ENCODE measurements at regions not wholly inside any gene's neighbourhood (a gene's known extent, or its start where the extent isn't known, plus 50 kb on each side); places are given as distances from the start of the nearest gene placed in this dataset.

DNA sequence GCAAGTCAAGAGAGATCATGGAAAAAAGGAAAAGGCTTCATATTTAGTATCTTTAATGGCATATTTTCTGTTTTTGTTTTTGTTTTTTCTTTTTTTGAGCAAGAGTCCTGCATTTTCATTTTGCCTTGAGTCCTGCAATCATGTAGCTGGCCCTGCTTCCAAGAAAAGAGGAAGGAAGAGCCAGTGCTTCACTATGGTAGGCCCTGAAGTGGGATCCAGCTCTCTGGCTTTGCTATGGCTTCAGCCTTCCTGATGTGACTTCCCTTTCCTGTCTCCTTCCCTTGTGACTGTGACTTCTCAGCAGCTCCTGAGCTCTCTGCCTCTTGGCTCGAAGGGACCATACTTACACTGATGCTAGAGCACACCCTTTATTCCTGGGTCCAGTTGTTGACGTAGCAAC lies 512.3 kb downstream of the INHBA start:
- TF ChIP-seq CTCF (IDR thresholded peaks at IDR 0.05 in 8 of 11, conservative IDR thresholded peaks at IDR 0.05 in 3 of 11) = no peak
- no peak for TF ChIP-seq POLR2AphosphoS5 (IDR thresholded peaks at IDR 0.05)
- TF ChIP-seq POLR2A (IDR thresholded peaks at IDR 0.05) = no peak
